Keratinocyte (primary cell): ENCODE measurements at regions not wholly inside any gene's neighbourhood (a gene's known extent, or its start where the extent isn't known, plus 50 kb on each side); places are given as distances from the start of the nearest gene placed in this dataset.

Experiments
- DNase-seq: peaks from one replicate; pipeline ENCODE4 v3.0.0-alpha.2; 2011; ENCODE audit warnings: low read depth, missing footprints, low spot score
- FAIRE-seq: peaks from 2 replicates; lab custom pipeline; 2011; peaks lifted over from hg19 to GRCh38; lab: Jason Lieb, UNC
- H2AFZ ChIP-seq: 2 replicates; pipeline ENCODE4 v1.6.0; 2012; ENCODE audit warnings: low read length, control low read depth, inconsistent platforms; ENCODE audit not compliant: control insufficient read depth
- H3K27ac ChIP-seq: 2 replicates; pipeline ENCODE4 v1.5.1; 2011; ENCODE audit warnings: low read length; ENCODE audit not compliant: control insufficient read depth, insufficient read depth
- H3K27me3 ChIP-seq: 3 replicates; pipeline ENCODE4 v1.6.0; 2011; ENCODE audit warnings: low read length; ENCODE audit not compliant: control insufficient read depth, insufficient read depth; ENCODE audit errors: extremely low read depth
- H3K36me3 ChIP-seq, 2 experiments: 2 replicates in 1 of 2; 3 replicates in 1 of 2; pipeline ENCODE4 v1.5.1; 2011; ENCODE audit warnings: low read length in 2 of 2, mild to moderate bottlenecking in 1 of 2; ENCODE audit not compliant: control insufficient read depth in 2 of 2, insufficient read depth in 2 of 2; ENCODE audit errors: extremely low read depth in 1 of 2
- H3K4me1 ChIP-seq: 3 replicates; pipeline ENCODE4 v1.5.1; 2011; ENCODE audit warnings: low read length; ENCODE audit not compliant: control insufficient read depth, insufficient read depth; ENCODE audit errors: extremely low read depth
- H3K4me2 ChIP-seq: 3 replicates; pipeline ENCODE4 v1.6.0; 2011; ENCODE audit warnings: low read depth, low read length; ENCODE audit not compliant: control insufficient read depth, insufficient read depth; ENCODE audit errors: extremely low read depth
- H3K4me3 ChIP-seq, 3 experiments: fragments of 200-600 bp in 1 of 3; sonication (generic) in 1 of 3; 2 replicates in 2 of 3; 3 replicates in 1 of 3; pipeline ENCODE4 v1.5.1; 2011 to 2016; ENCODE audit warnings: low read length in 3 of 3, mild to moderate bottlenecking in 3 of 3, control low read depth in 2 of 3, inconsistent platforms in 1 of 3, low read depth in 1 of 3, mixed read lengths in 1 of 3, mixed run types in 1 of 3, moderate library complexity in 1 of 3; ENCODE audit not compliant: control insufficient read depth in 2 of 3, insufficient read depth in 2 of 3; ENCODE audit errors: extremely low read depth in 1 of 3
- H3K79me2 ChIP-seq: 2 replicates; pipeline ENCODE4 v1.6.0; 2012; ENCODE audit warnings: low read length; ENCODE audit not compliant: control insufficient read depth, insufficient read depth
- H3K9ac ChIP-seq: 3 replicates; pipeline ENCODE4 v1.6.0; 2011; ENCODE audit warnings: low read length; ENCODE audit not compliant: control insufficient read depth, insufficient read depth; ENCODE audit errors: extremely low read depth
- H3K9me1 ChIP-seq: 3 replicates; pipeline ENCODE4 v1.6.0; 2011; ENCODE audit warnings: low read length; ENCODE audit not compliant: control insufficient read depth, insufficient read depth; ENCODE audit errors: extremely low read depth
- H3K9me3 ChIP-seq: 2 replicates; pipeline ENCODE4 v1.5.1; 2012; ENCODE audit warnings: low read depth, low read length; ENCODE audit not compliant: control insufficient read depth
- H4K20me1 ChIP-seq: 3 replicates; pipeline ENCODE4 v1.6.0; 2011; ENCODE audit warnings: low read length; ENCODE audit not compliant: control insufficient read depth, insufficient read depth; ENCODE audit errors: extremely low read depth
- EZH2 ChIP-seq: IDR thresholded peaks from one replicate; pipeline ENCODE4 v1.6.1; 2012; ENCODE audit warnings: inconsistent platforms, mild to moderate bottlenecking, low read length, moderate library complexity
- dilution Hi-C: fragments of 300-500 bp; cut with MboI; formaldehyde crosslinking; loops from one replicate; pipeline ENCODE4 v1.7.0; 2020; ENCODE audit warnings: low sequenced_read_pairs; ENCODE audit not compliant: extremely low pct_ligation_motif_present
- TF ChIP-seq, protein P1 (sequence below), 3 experiments: IDR thresholded peaks in 1 of 3; conservative IDR thresholded peaks in 1 of 3; optimal IDR thresholded peaks in 1 of 3; 2 replicates in 2 of 3; 3 replicates in 1 of 3; pipeline versions ENCODE3 to v1.5.1; 2011; ENCODE audit warnings: low read length in 3 of 3, mild to moderate bottlenecking in 3 of 3, moderate library complexity in 2 of 3, control low read depth in 1 of 3, inconsistent platforms in 1 of 3; ENCODE audit not compliant: insufficient read depth in 2 of 3; ENCODE audit errors: extremely low read depth in 1 of 3

DNA sequence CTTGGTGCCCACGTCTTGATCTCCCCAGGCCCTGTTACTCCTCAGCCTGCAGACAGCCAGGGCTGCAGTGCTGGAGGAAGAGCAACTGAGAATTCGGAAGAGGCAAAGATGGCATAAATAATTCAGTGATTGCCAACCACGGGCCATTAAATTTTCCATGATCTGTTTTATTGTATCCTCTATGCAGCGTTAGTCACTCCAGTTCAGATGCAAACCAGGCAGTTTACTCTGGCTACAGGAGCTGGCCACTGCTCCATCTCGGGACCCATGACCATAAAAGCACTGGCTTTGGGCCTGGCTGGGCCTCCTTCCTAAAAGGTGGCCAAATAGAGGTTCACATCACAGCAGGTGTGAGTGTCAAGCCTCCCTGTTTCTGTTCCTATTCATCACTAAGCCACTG lies 137.6 kb upstream of the TLE3 start:
- no peak overlapping the region for H3K27ac ChIP-seq
- peaks cover 28% of the 10 kb centered on the region for H3K4me1 ChIP-seq
- dilution Hi-C loops, result no loop called here
- H3K4me3 ChIP-seq, result no peak overlapping the region
- H4K20me1 ChIP-seq, result no peaks in the 10 kb centered on the region
- H3K9me3 ChIP-seq, result peaks cover 4% of the 10 kb centered on the region
- DNase-seq (no peak), FAIRE-seq (no peak)
- no peaks in the 10 kb centered on the region for H3K79me2 ChIP-seq
- H3K27me3 ChIP-seq, result no peaks in the 10 kb centered on the region
- H3K9ac ChIP-seq, result no peak overlapping the region
- no peak for TF ChIP-seq EZH2
- TF ChIP-seq, protein P1, sequence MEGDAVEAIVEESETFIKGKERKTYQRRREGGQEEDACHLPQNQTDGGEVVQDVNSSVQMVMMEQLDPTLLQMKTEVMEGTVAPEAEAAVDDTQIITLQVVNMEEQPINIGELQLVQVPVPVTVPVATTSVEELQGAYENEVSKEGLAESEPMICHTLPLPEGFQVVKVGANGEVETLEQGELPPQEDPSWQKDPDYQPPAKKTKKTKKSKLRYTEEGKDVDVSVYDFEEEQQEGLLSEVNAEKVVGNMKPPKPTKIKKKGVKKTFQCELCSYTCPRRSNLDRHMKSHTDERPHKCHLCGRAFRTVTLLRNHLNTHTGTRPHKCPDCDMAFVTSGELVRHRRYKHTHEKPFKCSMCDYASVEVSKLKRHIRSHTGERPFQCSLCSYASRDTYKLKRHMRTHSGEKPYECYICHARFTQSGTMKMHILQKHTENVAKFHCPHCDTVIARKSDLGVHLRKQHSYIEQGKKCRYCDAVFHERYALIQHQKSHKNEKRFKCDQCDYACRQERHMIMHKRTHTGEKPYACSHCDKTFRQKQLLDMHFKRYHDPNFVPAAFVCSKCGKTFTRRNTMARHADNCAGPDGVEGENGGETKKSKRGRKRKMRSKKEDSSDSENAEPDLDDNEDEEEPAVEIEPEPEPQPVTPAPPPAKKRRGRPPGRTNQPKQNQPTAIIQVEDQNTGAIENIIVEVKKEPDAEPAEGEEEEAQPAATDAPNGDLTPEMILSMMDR (optimal IDR thresholded peaks at IDR 0.05 in 1 of 3, IDR thresholded peaks at IDR 0.05 in 1 of 3, conservative IDR thresholded peaks at IDR 0.05 in 1 of 3; ENCODE audit: extremely low read depth in 1 of 3, insufficient read depth in 2 of 3, low read length in 3 of 3), result no peak
- no peak overlapping the region for H2AFZ ChIP-seq
- no peaks in the 10 kb centered on the region for H3K36me3 ChIP-seq
- no peaks in the 10 kb centered on the region for H3K9me1 ChIP-seq
- H3K4me2 ChIP-seq, result no peak overlapping the region

DNA sequence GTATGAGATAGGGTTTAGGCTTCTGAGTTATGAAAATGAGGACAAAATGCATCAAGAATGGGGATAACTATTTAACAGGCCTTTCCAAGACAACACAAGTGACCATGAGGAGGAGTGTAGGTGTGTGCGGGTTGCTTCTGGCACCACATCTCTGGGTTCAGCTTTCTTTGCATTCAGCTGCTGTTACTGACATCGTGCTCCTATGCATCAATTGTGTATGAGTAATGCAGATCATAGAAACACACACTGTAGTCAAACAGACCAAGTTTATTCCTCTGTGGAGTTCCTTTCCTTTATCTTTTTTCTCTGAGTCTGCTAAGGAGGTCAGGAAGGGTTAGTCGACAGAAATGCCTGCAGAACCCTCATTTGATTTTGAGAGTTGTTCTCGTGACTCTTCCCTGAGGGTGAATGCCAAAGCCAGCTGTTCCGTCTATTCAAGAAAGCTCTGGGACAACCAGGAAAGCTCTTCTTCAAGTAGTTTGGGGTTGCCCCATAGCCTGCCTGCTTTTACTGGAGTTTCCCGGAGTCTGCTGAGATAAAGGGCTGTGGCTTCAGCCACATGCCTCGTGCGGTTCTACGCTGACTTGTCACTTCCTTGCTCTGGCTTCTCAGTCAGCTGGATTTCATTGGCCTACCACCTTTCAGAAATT lies 136.7 kb upstream of the TLE3 start:
- dilution Hi-C loops, result no loop called here
- DNase-seq (no peak), FAIRE-seq (no peak)
- H4K20me1 ChIP-seq, result no peaks in the 10 kb centered on the region
- no peaks in the 10 kb centered on the region for H3K27me3 ChIP-seq
- H3K36me3 ChIP-seq, result no peaks in the 10 kb centered on the region
- no peaks in the 10 kb centered on the region for H3K9me1 ChIP-seq
- peaks cover 28% of the 10 kb centered on the region for H3K4me1 ChIP-seq
- no peak overlapping the region for H2AFZ ChIP-seq
- H3K4me3 ChIP-seq, result no peak overlapping the region
- no peak overlapping the region for H3K4me2 ChIP-seq
- no peaks in the 10 kb centered on the region for H3K79me2 ChIP-seq
- no peak for TF ChIP-seq EZH2
- TF ChIP-seq, protein P1 (optimal IDR thresholded peaks at IDR 0.05 in 1 of 3, IDR thresholded peaks at IDR 0.05 in 1 of 3, conservative IDR thresholded peaks at IDR 0.05 in 1 of 3; ENCODE audit: extremely low read depth in 1 of 3, insufficient read depth in 2 of 3, low read length in 3 of 3), result no peak
- H3K9ac ChIP-seq, result no peak overlapping the region
- H3K27ac ChIP-seq, result no peak overlapping the region
- peaks cover 4% of the 10 kb centered on the region for H3K9me3 ChIP-seq
